Colonic mucosa (tissue), 4 donors: ENCODE measurements at regions not wholly inside any gene's neighbourhood (a gene's known extent, or its start where the extent isn't known, plus 50 kb on each side); places are given as distances from the start of the nearest gene placed in this dataset.
"Not testable (repeated sequence)": the region's sequence is repeated elsewhere in the genome, so short reads cannot be mapped to it uniquely, and the experiment has no call there.

ENCODE experiments used
- DNase-seq: peaks from one replicate; pipeline ENCODE4 v3.0.0-alpha.2; 2020
- H3K27ac ChIP-seq: fragments of 200-600 bp; one replicate; pipeline ENCODE4 v1.8.0; 2021
- H3K27me3 ChIP-seq: fragments of 200-600 bp; one replicate; pipeline ENCODE4 v1.8.0; 2021
- H3K36me3 ChIP-seq: fragments of 200-600 bp; one replicate; pipeline ENCODE4 v1.8.0; 2021
- H3K4me1 ChIP-seq: fragments of 200-600 bp; one replicate; pipeline ENCODE4 v1.8.0; 2021; ENCODE audit warnings: mild to moderate bottlenecking
- H3K4me3 ChIP-seq: fragments of 200-600 bp; one replicate; pipeline ENCODE4 v1.8.0; 2021
- H3K9ac ChIP-seq, 2 donors: one replicate each; pipeline ENCODE4 v1.7.0; 2013; ENCODE audit warnings: control low read depth in 2 of 2, low read depth in 2 of 2, low read length in 2 of 2
- H3K9me3 ChIP-seq: fragments of 200-600 bp; one replicate; pipeline ENCODE4 v1.8.0; 2021
- intact Hi-C: fragments of 100-400 bp; cut with DNase I; formaldehyde crosslinking; loops from one replicate; pipeline ENCODE4 v1.14.1; 2022
- TF ChIP-seq, protein P1 (sequence below): fragments of 200-600 bp; IDR thresholded peaks from one replicate; pipeline ENCODE4 v1.8.0; 2022; ENCODE audit warnings: antibody characterized with exemption, mild to moderate bottlenecking
- donor health status: healthy.
- donor health status: DM: no; HTN: no; CAD: no.
- donor health status: DM: no; HTN: no; CAD: no.

DNA sequence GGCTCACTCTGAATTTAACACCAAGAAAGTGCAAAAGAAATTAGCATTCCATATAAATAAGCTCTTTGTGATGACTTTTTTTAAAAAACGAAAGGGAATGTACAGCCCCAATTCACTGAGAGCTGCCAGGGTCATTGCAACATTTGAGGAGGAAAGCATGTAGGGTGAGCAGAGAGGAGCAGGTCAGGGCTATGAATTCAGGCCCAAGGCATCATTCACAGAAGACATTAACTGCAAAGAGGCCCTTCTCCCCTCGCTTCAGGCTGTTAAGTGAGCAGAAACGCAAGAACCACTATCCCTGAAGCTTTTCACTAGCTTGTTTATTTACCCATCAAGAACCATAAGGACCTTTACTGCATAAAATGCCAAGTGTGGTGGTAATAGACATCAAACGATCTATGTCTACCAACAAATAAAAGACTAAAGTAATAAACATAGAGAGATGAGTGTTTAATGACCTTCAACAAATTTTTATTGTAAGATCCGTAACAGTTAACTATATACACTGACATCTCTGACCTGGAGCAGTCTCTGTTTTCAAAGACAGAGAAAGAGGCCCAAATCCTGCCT is 333.1 kb upstream of the HNRNPA3 start:
- no peak for DNase-seq
- H3K4me3 ChIP-seq = no peak overlapping the region
- no peaks in the 10 kb centered on the region for H3K4me1 ChIP-seq
- intact Hi-C loops = no loop called here
- no peaks in the 10 kb centered on the region for H3K27me3 ChIP-seq
- H3K27ac ChIP-seq = no peak overlapping the region
- H3K9ac ChIP-seq = no peak overlapping the region
- H3K9me3 ChIP-seq = no peaks in the 10 kb centered on the region
- no peaks in the 10 kb centered on the region for H3K36me3 ChIP-seq
- TF ChIP-seq, protein P1, sequence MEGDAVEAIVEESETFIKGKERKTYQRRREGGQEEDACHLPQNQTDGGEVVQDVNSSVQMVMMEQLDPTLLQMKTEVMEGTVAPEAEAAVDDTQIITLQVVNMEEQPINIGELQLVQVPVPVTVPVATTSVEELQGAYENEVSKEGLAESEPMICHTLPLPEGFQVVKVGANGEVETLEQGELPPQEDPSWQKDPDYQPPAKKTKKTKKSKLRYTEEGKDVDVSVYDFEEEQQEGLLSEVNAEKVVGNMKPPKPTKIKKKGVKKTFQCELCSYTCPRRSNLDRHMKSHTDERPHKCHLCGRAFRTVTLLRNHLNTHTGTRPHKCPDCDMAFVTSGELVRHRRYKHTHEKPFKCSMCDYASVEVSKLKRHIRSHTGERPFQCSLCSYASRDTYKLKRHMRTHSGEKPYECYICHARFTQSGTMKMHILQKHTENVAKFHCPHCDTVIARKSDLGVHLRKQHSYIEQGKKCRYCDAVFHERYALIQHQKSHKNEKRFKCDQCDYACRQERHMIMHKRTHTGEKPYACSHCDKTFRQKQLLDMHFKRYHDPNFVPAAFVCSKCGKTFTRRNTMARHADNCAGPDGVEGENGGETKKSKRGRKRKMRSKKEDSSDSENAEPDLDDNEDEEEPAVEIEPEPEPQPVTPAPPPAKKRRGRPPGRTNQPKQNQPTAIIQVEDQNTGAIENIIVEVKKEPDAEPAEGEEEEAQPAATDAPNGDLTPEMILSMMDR = no peak

DNA sequence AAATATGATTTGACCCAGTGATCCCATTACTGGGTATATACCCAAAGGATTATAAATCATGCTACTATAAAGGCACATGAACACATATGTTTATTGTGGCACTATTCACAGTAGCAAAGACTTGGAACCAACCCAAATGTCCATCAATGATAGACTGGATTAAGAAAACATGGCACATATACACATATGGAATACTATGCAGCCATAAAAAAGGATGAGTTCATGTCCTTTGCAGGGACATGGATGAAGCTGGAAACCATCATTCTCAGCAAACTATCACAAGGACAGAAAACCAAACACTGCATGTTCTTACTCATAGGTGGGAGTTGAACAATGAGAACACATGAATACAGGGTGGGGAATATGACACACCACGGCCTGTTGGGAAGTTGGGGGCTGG is 330.5 kb upstream of the HNRNPA3 start:
- H3K27ac ChIP-seq, H3K36me3 ChIP-seq, H3K4me3 ChIP-seq, H3K9me3 ChIP-seq, H3K27me3 ChIP-seq, H3K4me1 ChIP-seq, H3K9ac ChIP-seq, DNase-seq, intact Hi-C loops: not testable (repeated sequence)

DNA sequence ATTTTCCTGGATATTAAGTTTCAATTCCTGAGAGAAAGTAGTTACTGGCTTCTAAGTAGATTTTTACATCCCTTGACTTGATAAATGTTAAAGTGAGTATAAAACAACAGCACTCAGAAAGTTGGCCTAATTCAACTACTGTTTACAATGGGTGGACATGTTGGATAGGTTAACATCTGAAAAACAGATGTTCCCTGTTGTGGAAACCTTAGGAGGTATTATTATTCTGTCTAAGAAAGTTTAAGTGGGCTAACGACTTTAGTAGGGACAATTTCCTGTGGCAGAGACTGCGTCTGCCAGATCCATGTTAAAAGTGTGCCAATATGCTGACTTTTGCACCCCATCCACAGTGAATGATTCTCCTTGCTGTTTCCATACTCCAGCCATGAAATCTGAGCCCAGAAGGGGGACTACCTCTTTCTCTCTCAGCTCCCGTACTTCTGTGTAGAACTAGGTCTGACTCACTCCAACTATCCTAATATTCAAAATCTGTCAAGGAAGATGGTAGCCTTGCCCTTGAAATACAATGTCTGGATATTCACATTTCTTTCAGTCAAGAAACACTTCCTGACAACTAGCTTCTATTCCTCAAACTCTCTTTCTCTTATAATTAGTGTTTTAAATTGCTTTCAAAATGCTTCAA is 327.5 kb upstream of the HNRNPA3 start:
- DNase-seq = no peak
- H3K36me3 ChIP-seq = no peaks in the 10 kb centered on the region
- no peak overlapping the region for H3K9ac ChIP-seq
- H3K4me3 ChIP-seq = no peak overlapping the region
- H3K27ac ChIP-seq = no peak overlapping the region
- intact Hi-C loops = no loop called here
- H3K4me1 ChIP-seq = no peaks in the 10 kb centered on the region
- no peaks in the 10 kb centered on the region for H3K27me3 ChIP-seq
- TF ChIP-seq, protein P1 = no peak
- H3K9me3 ChIP-seq = no peaks in the 10 kb centered on the region

DNA sequence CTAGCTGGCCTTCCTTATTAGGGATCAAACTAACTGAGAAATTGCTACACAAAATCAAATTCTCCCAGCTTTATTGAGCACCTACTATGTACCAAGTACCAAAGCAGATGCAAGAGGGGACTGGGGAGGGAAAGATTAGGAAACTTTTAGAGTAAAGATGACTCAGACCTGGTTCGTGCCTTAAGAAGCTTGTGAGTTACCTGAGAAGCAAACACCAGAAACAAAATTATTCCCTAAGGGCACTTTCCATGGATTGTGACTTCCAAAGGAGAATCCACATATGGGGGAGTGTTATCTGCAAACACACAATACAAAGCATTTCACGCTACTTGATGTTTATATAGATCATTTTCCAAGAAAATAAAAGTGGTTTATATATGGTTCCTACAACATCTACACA is 326.9 kb upstream of the HNRNPA3 start:
- H3K27me3 ChIP-seq = no peaks in the 10 kb centered on the region
- intact Hi-C loops = no loop called here
- H3K4me3 ChIP-seq = no peak overlapping the region
- H3K9ac ChIP-seq = no peak overlapping the region
- TF ChIP-seq, protein P1 = no peak
- no peak overlapping the region for H3K27ac ChIP-seq
- H3K9me3 ChIP-seq = no peaks in the 10 kb centered on the region
- no peak for DNase-seq
- H3K4me1 ChIP-seq = no peaks in the 10 kb centered on the region
- H3K36me3 ChIP-seq = no peaks in the 10 kb centered on the region

DNA sequence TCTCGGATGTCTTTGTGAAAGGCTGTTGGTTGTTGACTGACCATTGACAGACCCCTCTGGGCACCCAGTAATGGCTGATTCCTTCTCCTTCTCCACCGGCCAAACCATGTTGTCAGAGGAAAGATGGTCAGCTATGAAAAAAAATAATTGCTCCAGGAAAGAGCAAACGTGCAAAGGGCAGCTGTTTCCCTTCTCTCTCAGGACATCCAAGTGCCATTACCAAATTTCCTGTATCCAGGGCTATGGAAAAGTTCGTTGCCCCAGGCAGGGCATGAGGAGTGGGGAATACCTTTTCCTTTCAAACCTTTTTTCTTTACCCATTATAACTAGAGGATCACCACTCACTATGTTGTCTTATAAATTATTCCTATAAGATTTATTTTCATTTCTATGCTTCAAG is 321.5 kb upstream of the HNRNPA3 start:
- intact Hi-C loops = no loop called here

DNA sequence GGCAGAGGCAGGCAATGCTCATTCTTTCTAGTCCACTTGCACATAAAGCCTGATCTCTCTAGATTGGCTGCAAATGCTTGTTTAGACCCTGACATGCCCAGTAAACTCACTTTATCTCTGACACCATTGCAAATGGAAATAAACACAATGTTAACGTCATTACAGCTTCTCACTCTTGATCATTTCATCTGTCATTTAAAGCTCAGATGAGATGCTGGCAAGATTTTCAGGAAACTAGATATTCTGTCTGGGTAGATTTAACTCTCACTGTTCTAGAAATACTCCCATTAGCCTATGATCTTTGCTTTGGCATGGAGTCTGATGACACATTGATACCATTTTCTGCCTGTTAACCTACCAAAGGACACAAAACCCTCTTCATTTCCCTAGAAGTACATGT is 320.7 kb upstream of the HNRNPA3 start:
- TF ChIP-seq, protein P1 = no peak
- Histone ChIP-seq H3K27ac (no peak overlapping the region), H3K4me3 (no peak overlapping the region), H3K27me3 (no peaks in the 10 kb centered on the region), H3K36me3 (no peaks in the 10 kb centered on the region), H3K4me1 (no peaks in the 10 kb centered on the region), H3K9ac (no peak overlapping the region), H3K9me3 (no peaks in the 10 kb centered on the region)
- no peak for DNase-seq
- intact Hi-C loops = no loop called here

More for the DNA sequence above, 321.5 kb upstream of the HNRNPA3 start:
- DNase-seq = no peak
- Histone ChIP-seq H3K9me3 (no peaks in the 10 kb centered on the region), H3K36me3 (no peaks in the 10 kb centered on the region), H3K4me3 (no peak overlapping the region), H3K27ac (no peak overlapping the region), H3K9ac (no peak overlapping the region), H3K27me3 (no peaks in the 10 kb centered on the region), H3K4me1 (no peaks in the 10 kb centered on the region)
- TF ChIP-seq, protein P1 = no peak
